CD14-positive monocyte (primary cell): ENCODE measurements at regions not wholly inside any gene's neighbourhood (a gene's known extent, or its start where the extent isn't known, plus 50 kb on each side); places are given as distances from the start of the nearest gene placed in this dataset.

ENCODE experiments used
- DNase-seq, 3 donors: peaks; one replicate each; pipeline ENCODE4 v3.0.0-alpha.2; 2011 to 2022
- H2AFZ ChIP-seq: 2 replicates; pipeline ENCODE4 v1.6.0; 2012; ENCODE audit warnings: mild to moderate bottlenecking, low read depth, low read length, inconsistent platforms; ENCODE audit not compliant: insufficient read depth, poor library complexity, severe bottlenecking
- H3K27ac ChIP-seq, 2 donors: 1 replicate in 1 of 2; 2 replicates in 1 of 2; pipeline ENCODE4 v1.5.1; 2012 to 2013; ENCODE audit warnings: low read length in 2 of 2, control low read depth in 1 of 2, inconsistent platforms in 1 of 2, low read depth in 1 of 2, mild to moderate bottlenecking in 1 of 2
- H3K27me3 ChIP-seq, 2 donors: one replicate each; pipeline versions ENCODE4 v1.6.0 to v1.6.1; 2011 to 2013; ENCODE audit warnings: low read length in 2 of 2; ENCODE audit not compliant: control insufficient read depth in 2 of 2, insufficient read depth in 2 of 2
- H3K36me3 ChIP-seq, 2 donors: replicated peaks in 1 of 2; 1 replicate in 1 of 2; 2 replicates in 1 of 2; pipeline versions ENCODE4 v1.5.1 to v1.6.1; 2012 to 2013; ENCODE audit warnings: low read length in 2 of 2, control low read depth in 1 of 2, inconsistent platforms in 1 of 2, mild to moderate bottlenecking in 1 of 2; ENCODE audit not compliant: insufficient read depth in 2 of 2, control insufficient read depth in 1 of 2
- H3K4me1 ChIP-seq, 2 donors: 1 replicate in 1 of 2; 2 replicates in 1 of 2; pipeline versions ENCODE4 v1.5.1 to v1.6.1; 2012 to 2013; ENCODE audit warnings: low read length in 2 of 2, control low read depth in 1 of 2, inconsistent platforms in 1 of 2, mild to moderate bottlenecking in 1 of 2, moderate library complexity in 1 of 2; ENCODE audit not compliant: insufficient read depth in 2 of 2, control insufficient read depth in 1 of 2
- H3K4me2 ChIP-seq: replicated peaks from 2 replicates; pipeline ENCODE3; 2012; ENCODE audit warnings: low read length, moderate library complexity, mild to moderate bottlenecking; ENCODE audit not compliant: poor library complexity, severe bottlenecking; ENCODE audit errors: extremely low read depth
- H3K4me3 ChIP-seq, 3 experiments: fragments of 200-600 bp in 1 of 3; sonication (generic) in 1 of 3; replicated peaks in 1 of 3; 1 replicate in 2 of 3; 2 replicates in 1 of 3; pipeline ENCODE4 v1.5.1; 2011 to 2013; ENCODE audit warnings: low read length in 3 of 3, mild to moderate bottlenecking in 3 of 3, control low read depth in 2 of 3, low read depth in 2 of 3, inconsistent platforms in 1 of 3, moderate library complexity in 1 of 3
- H3K79me2 ChIP-seq: 2 replicates; pipeline ENCODE4 v1.6.0; 2012; ENCODE audit warnings: mild to moderate bottlenecking, control low read depth, inconsistent platforms, low read length, moderate library complexity; ENCODE audit not compliant: insufficient read depth
- H3K9ac ChIP-seq: 2 replicates; pipeline ENCODE4 v1.6.0; 2017; ENCODE audit warnings: low read length, mild to moderate bottlenecking; ENCODE audit not compliant: insufficient read depth, poor library complexity, severe bottlenecking
- H3K9me3 ChIP-seq, 2 donors: replicated peaks in 1 of 2; 1 replicate in 1 of 2; 2 replicates in 1 of 2; pipeline versions ENCODE4 v1.5.1 to v1.6.1; 2012 to 2013; ENCODE audit warnings: low read length in 2 of 2, control low read depth in 1 of 2; ENCODE audit not compliant: control insufficient read depth in 1 of 2, insufficient read depth in 1 of 2
- H4K20me1 ChIP-seq: 2 replicates; pipeline ENCODE4 v1.6.0; 2012; ENCODE audit warnings: mild to moderate bottlenecking, low read length, control low read depth, moderate library complexity; ENCODE audit not compliant: insufficient read depth
- H3K27ac Mint-ChIP-seq, 7 donors: one replicate each; pipeline ENCODE4 v1.8.0; 2020; ENCODE audit warnings: mild to moderate bottlenecking in 7 of 7, mixed read lengths in 7 of 7, moderate library complexity in 6 of 7, inconsistent platforms in 2 of 7
- H3K27me3 Mint-ChIP-seq, 3 donors: one replicate each; pipeline ENCODE4 v1.8.0; 2021 to 2022; ENCODE audit warnings: low read depth in 3 of 3, mild to moderate bottlenecking in 3 of 3, mixed read lengths in 3 of 3, moderate library complexity in 3 of 3, inconsistent platforms in 1 of 3
- H3K36me3 Mint-ChIP-seq, 2 donors: one replicate each; pipeline ENCODE4 v1.8.0; 2020; ENCODE audit warnings: mixed read lengths in 2 of 2, inconsistent platforms in 1 of 2, mild to moderate bottlenecking in 1 of 2
- H3K4me1 Mint-ChIP-seq: one replicate; pipeline ENCODE4 v1.8.0; 2020; ENCODE audit warnings: mild to moderate bottlenecking, mixed read lengths
- H3K4me3 Mint-ChIP-seq, 2 donors: one replicate each; pipeline ENCODE4 v1.8.0; 2020; ENCODE audit warnings: mild to moderate bottlenecking in 2 of 2, mixed read lengths in 2 of 2, moderate library complexity in 1 of 2
- H3K9me3 Mint-ChIP-seq, 7 donors: one replicate each; pipeline ENCODE4 v1.8.0; 2020 to 2022; ENCODE audit warnings: mixed read lengths in 7 of 7, mild to moderate bottlenecking in 6 of 7, moderate library complexity in 6 of 7, inconsistent platforms in 2 of 7
- WGBS: methylation state at CpG from one replicate; pipeline ENCODE4 v1.1.5; 2013; ENCODE audit warnings: missing lambda C conversion rate; ENCODE audit not compliant: insufficient coverage; 5-methylcytosine and 5-hydroxymethylcytosine counted together
- intact Hi-C, 2 donors: fragments of 100-400 bp; cut with micrococcal nuclease; formaldehyde crosslinking; loops; one replicate each; pipeline versions ENCODE4 v1.15.0 to v1.15.1; 2023
- TF ChIP-seq, protein P1 (sequence below): fragments of 200-600 bp; IDR thresholded peaks from one replicate; pipeline ENCODE4 v1.8.0; 2022; ENCODE audit warnings: antibody characterized with exemption, mild to moderate bottlenecking

DNA sequence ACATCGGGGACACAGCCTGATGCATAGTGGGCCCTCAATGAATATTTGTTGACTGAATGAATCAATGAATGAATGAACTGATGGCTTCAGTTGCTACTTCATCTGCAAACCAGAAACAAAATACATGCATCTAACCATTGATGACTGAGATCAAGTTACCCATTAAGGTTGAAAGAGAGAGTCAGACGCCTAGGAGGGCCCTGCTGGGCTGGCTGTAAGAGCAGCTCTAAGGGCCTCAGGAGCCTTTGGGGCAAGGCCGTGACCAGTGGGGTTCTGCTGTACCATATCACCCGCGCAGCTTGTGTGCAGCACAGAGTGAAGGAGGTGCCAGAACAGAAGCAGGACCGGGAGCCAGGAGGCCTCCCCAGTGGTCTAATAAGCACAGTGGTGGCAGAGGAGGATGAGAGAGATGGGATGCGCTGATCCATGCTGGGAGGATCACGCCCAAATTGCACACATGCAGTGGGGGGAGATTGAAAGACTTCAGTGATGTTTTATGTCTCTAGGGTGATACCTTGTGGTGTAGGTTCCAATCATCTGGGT, 96.1 kb upstream of the KCNG1 start:
- H3K27me3 ChIP-seq = peaks cover 0 to 3% of the 10 kb centered on the region in 2 donors
- Mint-ChIP-seq H3K4me3 (no peak overlapping the region), H3K9me3 (peaks cover 0 to 2% (median 0%) of the 10 kb centered on the region in 7 donors), H3K4me1 (no peaks in the 10 kb centered on the region), H3K27ac (no peak overlapping the region), H3K27me3 (peaks cover 15 to 25% (median 16%) of the 10 kb centered on the region in 3 donors), H3K36me3 (no peaks in the 10 kb centered on the region)
- DNase-seq = no peak
- no peaks in the 10 kb centered on the region for H3K79me2 ChIP-seq
- H3K36me3 ChIP-seq = no peaks in the 10 kb centered on the region
- H3K27ac ChIP-seq = no peak overlapping the region
- no peak overlapping the region for H2AFZ ChIP-seq
- H3K9ac ChIP-seq = no peak overlapping the region
- WGBS = 88% methylated on average over 7 of the region's 8 CpGs
- H3K4me1 ChIP-seq = no peaks in the 10 kb centered on the region
- H3K4me2 ChIP-seq = no peak overlapping the region
- TF ChIP-seq, protein P1, sequence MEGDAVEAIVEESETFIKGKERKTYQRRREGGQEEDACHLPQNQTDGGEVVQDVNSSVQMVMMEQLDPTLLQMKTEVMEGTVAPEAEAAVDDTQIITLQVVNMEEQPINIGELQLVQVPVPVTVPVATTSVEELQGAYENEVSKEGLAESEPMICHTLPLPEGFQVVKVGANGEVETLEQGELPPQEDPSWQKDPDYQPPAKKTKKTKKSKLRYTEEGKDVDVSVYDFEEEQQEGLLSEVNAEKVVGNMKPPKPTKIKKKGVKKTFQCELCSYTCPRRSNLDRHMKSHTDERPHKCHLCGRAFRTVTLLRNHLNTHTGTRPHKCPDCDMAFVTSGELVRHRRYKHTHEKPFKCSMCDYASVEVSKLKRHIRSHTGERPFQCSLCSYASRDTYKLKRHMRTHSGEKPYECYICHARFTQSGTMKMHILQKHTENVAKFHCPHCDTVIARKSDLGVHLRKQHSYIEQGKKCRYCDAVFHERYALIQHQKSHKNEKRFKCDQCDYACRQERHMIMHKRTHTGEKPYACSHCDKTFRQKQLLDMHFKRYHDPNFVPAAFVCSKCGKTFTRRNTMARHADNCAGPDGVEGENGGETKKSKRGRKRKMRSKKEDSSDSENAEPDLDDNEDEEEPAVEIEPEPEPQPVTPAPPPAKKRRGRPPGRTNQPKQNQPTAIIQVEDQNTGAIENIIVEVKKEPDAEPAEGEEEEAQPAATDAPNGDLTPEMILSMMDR = no peak
- H4K20me1 ChIP-seq = no peaks in the 10 kb centered on the region
- no peak overlapping the region for H3K4me3 ChIP-seq
- intact Hi-C loops = no loop called here
- no peaks in the 10 kb centered on the region for H3K9me3 ChIP-seq

DNA sequence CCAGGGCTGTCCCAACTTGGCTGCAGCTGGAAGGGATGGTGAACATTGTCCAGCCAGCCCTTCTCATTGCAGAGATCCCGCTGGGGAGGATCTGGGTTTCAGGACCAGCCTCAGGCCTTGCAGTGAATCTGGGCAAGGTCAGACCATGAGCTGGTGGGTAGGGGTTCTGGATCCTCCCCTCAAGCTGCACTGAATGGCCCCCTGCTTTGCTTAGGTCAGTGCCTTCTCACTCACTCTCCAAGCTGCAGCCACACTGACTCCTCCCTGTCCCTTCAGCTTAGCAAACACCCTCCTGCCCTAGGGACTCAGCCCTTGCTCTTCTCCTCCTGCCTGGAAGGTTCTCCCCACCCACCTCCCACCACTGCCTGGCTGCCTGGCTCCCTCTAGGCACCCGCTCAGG, 95.3 kb upstream of the KCNG1 start:
- no peaks in the 10 kb centered on the region for H3K79me2 ChIP-seq
- H3K4me3 ChIP-seq = no peak overlapping the region
- no peaks in the 10 kb centered on the region for H3K4me1 ChIP-seq
- H3K36me3 ChIP-seq = no peaks in the 10 kb centered on the region
- intact Hi-C loops = no loop called here
- H4K20me1 ChIP-seq = no peaks in the 10 kb centered on the region
- H2AFZ ChIP-seq = no peak overlapping the region
- H3K4me3 Mint-ChIP-seq = no peak overlapping the region
- no peaks in the 10 kb centered on the region for H3K36me3 Mint-ChIP-seq
- peaks cover 0 to 3% of the 10 kb centered on the region in 2 donors for H3K27me3 ChIP-seq
- H3K27me3 Mint-ChIP-seq = peaks cover 14 to 21% (median 17%) of the 10 kb centered on the region in 3 donors
- no peak overlapping the region for H3K27ac Mint-ChIP-seq
- no peaks in the 10 kb centered on the region for H3K9me3 ChIP-seq
- TF ChIP-seq, protein P1 = no peak
- 100% methylated on average over 1 of the region's 2 CpGs for WGBS
- no peak overlapping the region for H3K9ac ChIP-seq
- DNase-seq = no peak
- H3K27ac ChIP-seq = no peak overlapping the region
- peaks cover 0 to 2% (median 0%) of the 10 kb centered on the region in 7 donors for H3K9me3 Mint-ChIP-seq
- no peak overlapping the region for H3K4me2 ChIP-seq
- H3K4me1 Mint-ChIP-seq = no peaks in the 10 kb centered on the region
